Ecto neural progenitor cell (in vitro differentiated cells): ENCODE measurements at regions not wholly inside any gene's neighbourhood (a gene's known extent, or its start where the extent isn't known, plus 50 kb on each side); places are given as distances from the start of the nearest gene placed in this dataset.

Experiments used
- DNase-seq: peaks from one replicate; pipeline ENCODE4 v3.0.0-alpha.2; 2018; ENCODE audit warnings: low spot score

- no peak for DNase-seq
Observed at GRCh38 chr13:34002924-34003323, 185.0 kb downstream of the RFC3 start.

DNA sequence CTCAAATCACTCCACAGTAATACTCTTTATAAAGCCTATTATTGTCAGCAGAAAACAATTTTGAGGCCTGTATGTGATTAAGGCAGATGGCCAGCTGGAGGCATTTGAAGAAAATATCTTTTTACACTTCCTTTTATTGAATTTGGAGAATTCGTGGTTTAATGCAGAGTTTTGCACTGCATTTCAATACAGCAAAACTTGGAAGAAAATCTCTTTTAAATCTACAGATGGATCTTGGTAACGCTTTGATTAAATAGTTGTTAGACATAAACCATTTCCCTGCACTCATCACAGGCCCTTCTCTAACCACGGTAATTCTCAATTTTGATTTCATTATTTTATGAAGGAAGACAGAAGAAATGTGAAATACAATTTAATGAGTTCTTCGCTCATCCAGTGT lies 185.7 kb downstream of the RFC3 start:
- DNase-seq: no peak

DNA sequence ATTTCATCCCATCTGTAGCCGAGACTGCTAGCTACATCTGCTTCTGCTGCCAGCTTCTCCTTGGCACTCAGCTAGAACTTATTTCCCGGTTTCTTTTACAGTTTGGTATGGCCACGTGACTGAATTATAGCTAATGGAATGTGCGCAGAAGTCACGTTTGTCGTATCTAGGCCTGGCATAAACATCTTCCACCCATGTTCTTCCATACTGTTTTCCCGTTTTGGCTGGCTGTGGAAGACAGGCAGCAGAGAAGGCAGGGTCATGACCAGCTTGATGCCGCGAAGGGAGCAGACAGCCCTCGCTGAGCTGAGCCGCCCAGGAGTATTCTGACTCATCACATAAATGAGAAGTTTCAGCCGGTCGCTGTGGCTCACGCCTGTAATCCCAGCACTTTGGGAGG lies 186.7 kb downstream of the RFC3 start:
- no peak for DNase-seq

GRCh38 chr13:34006011-34006410 lies 188.1 kb downstream of the RFC3 start:
- no peak for DNase-seq

DNA sequence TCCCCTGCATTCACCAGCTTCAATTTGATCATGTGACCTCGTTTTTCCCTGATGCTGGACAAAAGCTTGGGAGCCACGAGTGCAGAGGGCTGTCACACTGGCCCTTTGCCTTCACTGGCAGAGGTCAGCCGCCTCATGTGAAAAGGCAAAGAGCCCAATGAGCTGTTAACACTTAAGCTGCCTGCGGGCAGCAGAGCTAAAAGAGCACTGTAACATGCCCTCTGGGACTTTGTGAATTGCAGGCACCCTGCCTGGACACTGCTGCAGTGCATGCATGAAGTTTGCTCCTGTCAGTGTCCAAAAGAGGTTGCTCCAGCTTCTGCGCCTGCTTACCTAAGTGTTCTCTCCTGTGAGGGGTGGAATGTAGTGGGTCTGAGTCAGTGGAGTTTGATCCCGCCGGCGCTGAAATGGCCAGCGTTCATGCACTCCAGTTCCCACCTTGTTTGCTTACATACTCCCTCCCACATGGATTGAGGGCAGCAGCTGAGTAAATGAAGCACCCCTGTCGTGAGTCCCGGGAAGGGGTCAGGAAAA lies 193.7 kb downstream of the RFC3 start:
- no peak for DNase-seq

DNA sequence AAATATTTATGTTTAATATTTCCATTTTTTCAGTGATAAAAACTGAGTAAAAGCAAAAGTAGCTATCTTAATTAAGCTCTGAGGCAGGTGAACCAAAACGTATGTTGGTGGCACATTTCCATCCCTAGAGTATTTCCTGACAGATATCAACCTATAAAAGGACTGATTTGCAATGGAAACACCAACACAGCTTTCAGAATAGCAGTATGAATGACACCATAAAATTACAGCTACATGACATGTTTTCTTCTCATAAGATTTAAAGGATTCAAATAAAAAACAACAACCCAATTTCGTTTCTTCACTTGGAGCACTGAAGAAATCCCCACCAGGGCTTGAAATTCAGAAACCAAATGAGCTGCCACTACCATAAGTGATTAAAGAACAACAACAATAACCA lies 194.4 kb downstream of the RFC3 start:
- no peak for DNase-seq

DNA sequence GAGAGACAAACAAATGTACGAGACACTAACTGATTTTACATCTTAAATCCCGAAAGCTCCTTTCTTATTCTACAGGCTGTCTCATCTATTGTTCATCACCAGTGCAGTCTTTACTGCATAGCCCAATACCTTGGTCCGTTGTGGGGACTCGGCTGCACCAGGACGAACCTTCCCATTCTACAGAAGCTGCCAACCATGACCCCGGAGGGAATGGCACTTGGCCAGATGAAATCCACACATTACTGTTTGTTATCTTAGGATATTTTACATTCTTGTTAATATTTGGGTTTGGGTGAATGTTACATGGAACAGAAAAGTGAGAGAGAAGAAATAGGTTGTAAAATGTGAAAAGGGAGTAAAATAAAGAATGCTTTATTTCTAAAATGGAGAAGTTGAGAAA lies 195.1 kb downstream of the RFC3 start:
- DNase-seq: no peak

- no peak for DNase-seq
Observed at GRCh38 chr13:34017231-34017630, 199.3 kb downstream of the RFC3 start.

- no peak for DNase-seq
Observed at GRCh38 chr13:34019870-34020269, 201.9 kb downstream of the RFC3 start.

GRCh38 chr13:34020388-34020787 lies 202.4 kb downstream of the RFC3 start:
- DNase-seq: no peak

DNA sequence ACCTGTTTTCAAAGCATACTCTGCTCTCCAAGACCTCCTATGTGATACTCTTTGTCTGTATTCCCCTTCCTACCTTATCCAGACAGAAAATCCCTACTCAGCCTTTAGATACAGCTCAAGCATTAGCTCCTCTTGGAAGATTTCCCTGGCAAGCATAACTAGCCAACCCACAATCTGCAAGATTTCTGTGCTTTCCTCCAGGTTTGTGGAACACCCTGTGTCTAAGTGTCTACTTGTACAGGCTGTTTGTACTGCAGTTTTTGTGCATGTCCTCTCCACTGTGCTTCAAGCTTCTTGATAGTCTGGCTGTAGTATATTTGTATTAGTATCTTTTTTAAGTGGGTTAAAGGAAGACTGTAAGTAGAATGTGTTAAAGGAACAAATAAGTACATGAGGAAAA lies 203.7 kb downstream of the RFC3 start:
- DNase-seq: no peak

- DNase-seq: no peak
Observed at GRCh38 chr13:34025746-34026145, 207.8 kb downstream of the RFC3 start.

GRCh38 chr13:34026308-34026707 lies 208.4 kb downstream of the RFC3 start:
- no peak for DNase-seq

- no peak for DNase-seq
Observed at GRCh38 chr13:34028496-34029442, 210.8 kb downstream of the RFC3 start.

DNA sequence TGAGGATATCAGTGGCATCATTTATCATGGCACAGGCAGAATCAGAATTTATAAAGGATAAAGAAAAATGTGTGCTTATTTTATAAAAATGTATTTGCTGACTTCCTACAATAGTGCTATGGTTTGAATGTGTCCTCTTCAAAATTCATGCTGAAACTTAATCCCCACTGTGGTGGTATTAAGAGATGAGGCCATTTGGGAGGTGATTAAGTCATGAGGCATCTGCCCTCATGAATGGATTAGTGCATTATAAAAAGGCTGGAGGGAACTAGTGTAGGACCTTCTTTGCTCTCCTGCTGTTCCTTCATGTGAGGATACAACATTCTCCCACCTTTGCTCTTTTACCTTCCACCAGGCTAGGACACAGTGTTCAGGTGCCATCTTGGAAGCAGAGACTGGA lies 212.8 kb downstream of the RFC3 start:
- no peak for DNase-seq

- DNase-seq: no peak
Observed at GRCh38 chr13:34031610-34032009, 213.7 kb downstream of the RFC3 start.

DNA sequence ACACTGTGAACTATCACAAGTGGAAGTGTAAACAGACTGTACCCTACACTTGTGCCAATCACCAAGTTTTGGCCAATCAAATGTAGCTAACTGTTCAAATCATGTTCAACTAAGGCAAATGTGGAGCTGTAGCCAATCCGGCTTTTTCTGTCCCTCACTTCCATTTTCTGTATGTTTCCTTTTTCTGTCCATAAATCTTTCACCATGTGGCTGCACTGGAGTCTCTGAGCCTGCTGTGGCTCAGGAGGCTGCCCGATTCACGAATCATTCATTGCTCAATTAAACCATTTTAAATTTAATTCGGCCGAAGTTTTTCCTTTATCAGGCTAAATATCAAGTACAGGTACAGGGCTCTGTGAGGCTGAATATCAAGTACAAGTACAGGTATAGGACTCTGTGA lies 216.5 kb downstream of the RFC3 start:
- DNase-seq: no peak

DNA sequence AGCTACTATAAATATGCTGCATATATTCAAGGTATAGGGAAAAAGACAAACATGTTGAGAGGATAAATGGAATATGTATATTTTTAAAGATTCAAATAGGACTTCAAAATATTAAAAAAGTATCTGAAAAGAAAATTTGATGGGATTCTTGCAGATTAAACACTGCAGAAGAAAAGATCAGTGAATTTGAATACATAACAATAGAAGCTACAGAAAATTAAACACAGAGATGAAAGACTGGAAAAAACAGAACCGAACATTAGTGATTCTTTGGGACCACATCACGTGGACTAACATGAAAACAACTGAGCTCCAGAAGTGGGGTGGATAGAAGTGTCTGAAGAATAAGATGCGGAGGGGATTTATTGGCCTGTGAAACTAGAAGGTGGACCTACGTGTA lies 217.2 kb downstream of the RFC3 start:
- no peak for DNase-seq

- no peak for DNase-seq
Observed at GRCh38 chr13:34035676-34036325, 217.9 kb downstream of the RFC3 start.

- DNase-seq: no peak
Observed at GRCh38 chr13:34037636-34038540, 219.9 kb downstream of the RFC3 start.

DNA sequence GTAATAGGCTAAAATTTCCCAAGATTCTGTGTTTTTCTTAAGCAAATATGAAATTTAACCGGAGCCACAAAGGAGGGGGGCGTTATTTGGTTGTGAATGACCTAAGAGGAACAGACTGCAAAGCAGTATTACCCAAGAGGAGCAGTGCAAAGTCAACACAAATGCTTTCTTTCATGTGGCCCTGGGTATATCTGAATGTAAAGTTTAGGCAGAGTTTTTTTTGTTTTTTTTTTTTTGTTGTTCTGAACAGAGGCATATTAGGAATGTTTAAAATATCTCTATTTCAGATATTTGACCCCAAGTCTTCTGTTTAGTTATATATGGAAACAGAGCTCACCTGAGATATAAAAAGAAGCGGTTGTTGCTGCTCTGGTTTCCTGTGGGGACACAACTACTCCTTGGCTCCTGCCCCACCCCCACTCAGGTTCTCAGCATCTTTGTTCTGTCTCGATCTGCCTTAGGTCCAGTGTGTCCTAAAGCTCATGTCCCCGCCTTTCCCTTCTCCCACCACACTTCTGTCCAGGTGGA lies 220.7 kb downstream of the RFC3 start:
- DNase-seq: no peak

- DNase-seq: no peak
Observed at GRCh38 chr13:34039678-34040077, 221.7 kb downstream of the RFC3 start.
